GM18870 (cell line): ENCODE measurements at regions not wholly inside any gene's neighbourhood (a gene's known extent, or its start where the extent isn't known, plus 50 kb on each side); places are given as distances from the start of the nearest gene placed in this dataset.

Experiments used
- ATAC-seq: cut with Tn5 transposase; IDR thresholded peaks from one replicate; pipeline ENCODE4 v1.9.1; 2021; ENCODE audit warnings: moderate library complexity; ENCODE audit not compliant: unreplicated experiment

DNA sequence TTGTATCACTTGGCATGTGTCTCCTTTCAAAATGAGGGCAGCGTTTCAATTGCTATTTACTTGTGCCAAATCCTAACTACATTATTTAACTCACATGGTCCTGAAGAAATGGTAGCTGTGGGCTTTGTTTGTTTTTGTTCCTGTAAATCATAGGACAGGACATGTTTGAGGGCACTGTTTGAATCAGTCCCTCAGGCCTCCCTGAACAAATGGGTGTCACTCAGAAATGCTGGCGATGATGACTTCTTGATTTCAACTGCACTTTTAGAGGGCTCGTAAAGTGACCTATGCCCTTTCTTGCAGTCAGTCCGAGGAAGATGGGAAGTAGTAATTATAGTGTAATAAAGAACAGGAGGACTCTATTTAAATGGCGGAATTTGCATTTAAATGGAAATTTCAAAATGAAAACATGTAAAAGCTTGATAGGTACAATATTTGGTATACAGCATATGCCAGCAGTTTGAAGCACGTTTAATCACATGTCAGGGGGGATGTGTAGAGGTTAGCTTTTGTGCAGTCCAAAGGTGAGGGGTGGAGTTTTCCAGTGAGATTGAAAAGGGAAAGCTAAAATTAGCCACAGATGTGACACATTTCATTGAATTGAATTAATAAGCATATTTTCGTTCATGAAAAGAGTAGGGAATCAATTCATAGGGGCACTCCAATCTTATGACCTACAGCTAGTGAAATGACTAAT is 1958.7 kb upstream of the IGFBP7 start:
- ATAC-seq = no peak

- ATAC-seq = no peak
These were observed 1976.2 kb upstream of the IGFBP7 start for GRCh38 chr4:59086410-59086809.

- ATAC-seq = no peak
These were observed 1981.3 kb upstream of the IGFBP7 start for GRCh38 chr4:59091146-59092142.

- ATAC-seq = no peak
These were observed 1984.3 kb upstream of the IGFBP7 start for GRCh38 chr4:59094505-59094904.

GRCh38 chr4:59102311-59102710 is 1992.1 kb upstream of the IGFBP7 start:
- no peak for ATAC-seq

DNA sequence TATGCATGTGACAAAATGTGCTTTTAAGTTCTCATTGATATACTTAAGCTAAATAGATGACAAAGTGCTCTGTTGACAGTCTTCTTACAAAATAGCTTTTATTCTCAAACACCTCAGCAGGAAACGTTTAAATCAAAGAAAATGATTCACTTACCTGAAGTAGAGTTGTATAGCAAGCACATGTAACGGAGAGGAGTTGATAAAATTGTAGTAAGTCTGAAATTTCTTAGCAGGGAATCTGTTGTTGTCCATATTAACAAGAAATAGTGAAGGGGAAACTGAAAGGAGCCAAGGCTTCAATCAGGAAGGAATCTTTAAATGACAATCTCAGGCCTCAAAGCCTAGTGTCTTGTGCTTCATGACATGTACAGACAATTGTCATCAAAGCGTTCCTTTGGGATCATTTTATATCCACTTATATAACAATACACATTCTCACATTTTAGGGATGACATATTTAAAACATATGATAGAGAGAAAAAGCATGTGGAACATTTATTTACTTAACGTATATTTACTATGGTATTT is 2010.2 kb upstream of the IGFBP7 start:
- no peak for ATAC-seq

GRCh38 chr4:59122626-59123025 is 2012.4 kb upstream of the IGFBP7 start:
- ATAC-seq = no peak

DNA sequence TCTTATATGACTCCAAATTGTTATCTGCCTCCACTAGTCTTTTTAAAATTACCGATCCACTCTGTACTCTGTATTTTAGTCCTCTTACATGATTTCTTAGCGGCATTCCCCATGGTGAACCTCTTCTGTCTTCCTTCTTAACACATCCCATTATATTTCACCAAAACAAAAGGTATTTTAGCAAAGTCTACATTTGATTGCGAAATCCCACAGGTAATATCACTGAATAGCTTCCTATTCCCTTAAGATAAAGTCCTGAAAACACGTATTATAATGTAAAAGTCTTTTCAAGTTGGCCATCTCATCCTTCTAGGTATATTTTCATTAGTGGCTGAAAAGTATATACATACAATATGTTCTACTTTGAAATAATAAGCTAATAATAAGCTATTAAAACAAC is 2016.0 kb upstream of the IGFBP7 start:
- ATAC-seq = no peak

DNA sequence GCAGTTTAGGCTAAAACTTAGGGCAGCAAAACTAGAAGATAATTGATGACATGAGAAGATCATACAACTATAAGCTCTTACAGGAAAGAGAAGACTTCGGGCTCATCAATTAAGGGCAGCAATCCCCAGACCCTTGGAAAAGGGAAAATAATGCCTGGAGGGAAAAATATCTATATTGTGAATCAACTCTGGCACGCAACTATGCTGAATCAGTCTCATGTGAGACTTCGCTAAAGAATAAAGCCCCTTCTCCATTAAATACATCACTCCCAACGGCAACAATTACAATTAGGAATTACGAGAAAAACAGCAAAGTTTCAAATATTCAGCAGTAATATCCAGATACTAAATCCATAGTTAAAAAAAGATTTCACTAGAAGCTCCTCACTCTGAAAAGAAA is 2016.8 kb upstream of the IGFBP7 start:
- ATAC-seq = no peak

DNA sequence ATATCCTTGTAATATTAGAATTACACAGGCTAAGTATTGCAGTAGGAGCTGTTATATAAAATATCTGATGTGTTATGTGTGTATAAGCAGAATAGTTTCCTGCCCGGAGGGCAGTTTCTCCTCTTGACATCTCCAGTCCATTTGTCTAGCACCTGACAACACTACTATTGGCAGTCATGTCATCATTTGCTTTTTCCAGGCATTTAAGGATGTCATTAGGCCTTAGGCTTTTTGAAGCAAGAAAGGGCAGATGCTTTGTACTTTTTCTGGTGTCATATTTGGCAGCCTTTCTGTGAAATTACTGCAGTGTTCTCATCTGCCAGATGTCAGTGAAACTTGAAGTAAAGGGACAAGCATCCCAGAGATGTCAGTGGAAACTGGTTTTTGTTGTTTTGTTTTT is 2017.6 kb upstream of the IGFBP7 start:
- ATAC-seq = no peak

DNA sequence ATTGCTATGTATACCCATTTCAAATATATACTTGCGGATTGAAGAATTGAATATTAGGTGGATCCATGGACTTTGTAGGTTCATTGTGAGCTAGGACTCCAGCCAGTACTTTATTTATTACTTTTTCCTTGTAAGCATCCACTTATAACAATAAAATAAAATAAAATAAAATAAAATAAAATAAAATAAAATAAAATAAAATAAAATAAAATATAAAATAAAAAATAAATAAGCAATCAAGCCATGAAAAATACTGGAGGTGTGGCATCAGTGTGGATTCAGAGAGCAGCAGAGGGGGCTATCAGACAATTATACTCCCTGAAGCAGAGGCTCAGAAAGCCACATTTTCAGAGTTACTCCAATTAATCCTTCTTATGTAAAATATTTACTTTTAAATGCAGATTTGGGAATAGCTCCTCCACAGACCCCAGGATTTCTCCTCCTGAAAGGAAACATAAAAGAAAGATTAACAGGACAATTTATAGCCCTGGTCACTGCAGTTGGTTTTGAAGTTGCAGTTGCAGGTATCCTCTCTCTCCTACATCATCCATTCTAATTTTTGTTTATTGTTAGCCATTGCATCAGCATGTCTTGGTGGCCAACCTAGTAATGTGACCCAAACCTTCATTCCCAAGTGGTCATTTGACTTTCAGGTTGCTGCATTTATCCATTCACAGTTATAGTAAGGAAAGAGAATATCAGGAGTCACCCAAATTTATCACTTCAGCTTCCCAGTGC is 2025.2 kb upstream of the IGFBP7 start:
- ATAC-seq = no peak

GRCh38 chr4:59161249-59161648 is 2038.9 kb upstream of the ADGRL3 start:
- ATAC-seq = no peak

DNA sequence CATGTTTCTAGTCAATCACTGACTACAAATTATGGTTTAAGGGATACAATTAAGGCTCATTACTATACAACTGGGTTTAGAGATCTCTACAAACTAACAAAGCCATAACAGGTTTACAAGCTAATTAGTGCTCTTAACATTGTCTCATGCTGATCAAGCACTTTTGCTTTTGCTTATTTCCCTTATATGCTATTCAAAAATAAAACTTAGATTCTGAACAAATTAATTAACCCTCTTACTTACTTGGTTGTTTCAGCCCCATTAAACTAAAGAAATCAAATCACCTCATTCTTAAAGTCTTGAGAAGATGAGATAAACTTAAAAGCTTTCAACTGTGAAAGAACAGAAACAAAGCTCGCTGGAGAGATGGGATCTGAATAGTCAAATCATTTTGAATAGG is 2024.5 kb upstream of the ADGRL3 start:
- no peak for ATAC-seq

DNA sequence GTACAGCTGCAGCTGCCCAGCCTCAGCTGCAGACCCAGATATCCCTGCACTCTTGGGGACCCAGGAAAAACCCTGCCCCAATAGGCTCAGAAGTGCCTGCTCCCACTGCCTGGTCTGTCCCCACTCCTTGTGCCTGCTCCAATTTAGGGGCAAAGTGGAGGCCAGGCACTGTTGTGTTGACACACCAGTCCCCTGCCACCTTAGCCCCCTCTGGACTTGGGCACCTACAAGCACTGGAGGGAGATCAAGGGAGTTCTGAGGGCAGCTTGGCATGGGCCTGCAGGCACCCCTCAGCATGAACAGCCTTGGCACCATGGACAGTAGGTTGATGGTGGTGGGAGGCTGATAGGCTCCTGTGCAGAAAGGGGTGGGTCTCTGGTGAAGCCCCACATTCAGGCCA is 2020.8 kb upstream of the ADGRL3 start:
- no peak for ATAC-seq

DNA sequence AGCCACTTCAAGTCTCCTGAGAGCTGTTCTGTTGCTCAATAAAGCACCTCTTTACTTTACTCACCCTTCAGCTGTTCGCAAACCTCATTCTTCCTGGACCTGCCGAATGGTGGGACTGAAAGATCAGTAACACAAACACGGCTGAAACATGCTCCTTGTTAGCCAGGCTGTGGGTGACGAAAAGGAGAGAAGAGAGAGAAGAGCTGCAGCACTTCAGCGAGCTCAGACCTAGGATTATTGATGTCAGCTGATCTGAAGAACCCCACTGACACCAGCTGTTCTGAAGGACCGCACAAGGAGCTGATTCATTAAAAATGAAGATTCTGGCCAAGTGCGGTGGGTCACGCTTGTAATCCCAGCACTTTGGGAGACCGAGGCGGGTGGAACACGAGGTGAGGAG is 2020.0 kb upstream of the ADGRL3 start:
- no peak for ATAC-seq

GRCh38 chr4:59180969-59181368 is 2019.2 kb upstream of the ADGRL3 start:
- no peak for ATAC-seq

DNA sequence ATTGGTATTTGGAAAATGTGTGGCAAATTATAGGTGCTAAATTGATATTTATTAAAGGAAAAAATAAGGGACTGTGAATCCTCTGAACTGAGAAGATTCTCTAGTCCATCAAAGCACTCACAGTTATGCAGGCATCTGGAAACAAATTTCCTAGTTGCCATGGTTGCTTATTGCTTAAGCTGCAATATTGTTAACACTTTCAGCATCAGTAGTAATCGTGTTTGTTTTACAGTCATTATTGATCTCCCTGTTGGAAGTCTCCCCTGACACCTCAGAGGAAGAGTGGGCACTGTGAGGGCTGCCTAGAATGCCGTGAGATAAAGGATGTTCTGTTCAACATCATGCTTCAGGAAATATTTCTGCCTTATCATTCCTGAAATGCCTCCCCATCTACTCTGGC is 2004.3 kb upstream of the ADGRL3 start:
- ATAC-seq = no peak

GRCh38 chr4:59200992-59201391 is 1999.1 kb upstream of the ADGRL3 start:
- ATAC-seq = no peak

- ATAC-seq = no peak
These were observed 1982.1 kb upstream of the ADGRL3 start for GRCh38 chr4:59217910-59218631.

GRCh38 chr4:59222221-59222620 is 1977.9 kb upstream of the ADGRL3 start:
- ATAC-seq = no peak
